T-helper 2 cell treated with Interferon-gamma antibody and Interleukin-4, amounts not matched to agents 5 μg/mL and 100 μg/mL, for 36 hours (primary cell): ENCODE measurements at regions not wholly inside any gene's neighbourhood (a gene's known extent, or its start where the extent isn't known, plus 50 kb on each side); places are given as distances from the start of the nearest gene placed in this dataset.
"Not testable (repeated sequence)": the region's sequence is repeated elsewhere in the genome, so short reads cannot be mapped to it uniquely, and the experiment has no call there.

Experiments
- DNase-seq: peaks from one replicate; pipeline ENCODE4 v3.0.0; 2021; ENCODE audit warnings: low spot score
- H3K27ac Mint-ChIP-seq: one replicate; pipeline ENCODE4 v1.8.0; 2021; ENCODE audit warnings: mild to moderate bottlenecking, mixed read lengths
- H3K27me3 Mint-ChIP-seq: one replicate; pipeline ENCODE4 v1.8.0; 2021; ENCODE audit warnings: low read depth, mixed read lengths
- H3K36me3 Mint-ChIP-seq: one replicate; pipeline ENCODE4 v1.8.0; 2021; ENCODE audit warnings: low read depth, mixed read lengths
- H3K4me1 Mint-ChIP-seq: one replicate; pipeline ENCODE4 v1.8.0; 2021; ENCODE audit warnings: low read depth, mixed read lengths
- H3K4me3 Mint-ChIP-seq: one replicate; pipeline ENCODE4 v1.8.0; 2022; ENCODE audit warnings: mild to moderate bottlenecking, moderate library complexity, mixed read lengths
- H3K9me3 Mint-ChIP-seq: one replicate; pipeline ENCODE4 v1.8.0; 2021; ENCODE audit warnings: mixed read lengths

GRCh38 chr2:16067866-16068551, 127.7 kb downstream of the MYCN start:
- peaks cover 7% of the 10 kb centered on the region for H3K9me3 Mint-ChIP-seq
- no peaks in the 10 kb centered on the region for H3K36me3 Mint-ChIP-seq
- H3K4me3 Mint-ChIP-seq = no peak overlapping the region
- no peak for DNase-seq
- H3K4me1 Mint-ChIP-seq = no peaks in the 10 kb centered on the region
- H3K27me3 Mint-ChIP-seq = no peaks in the 10 kb centered on the region
- H3K27ac Mint-ChIP-seq = no peak overlapping the region

- H3K9me3 Mint-ChIP-seq = peaks cover 11% of the 10 kb centered on the region
Observed at GRCh38 chr2:16067444-16067843, 127.1 kb downstream of the MYCN start.

GRCh38 chr2:16067037-16067406, 126.7 kb downstream of the MYCN start:
- no peak overlapping the region for H3K4me3 Mint-ChIP-seq
- H3K9me3 Mint-ChIP-seq = peaks cover 16% of the 10 kb centered on the region
- no peaks in the 10 kb centered on the region for H3K4me1 Mint-ChIP-seq

More at GRCh38 chr2:16067444-16067843, 127.1 kb downstream of the MYCN start:
- Mint-ChIP-seq H3K27me3 (no peaks in the 10 kb centered on the region), H3K4me1 (no peaks in the 10 kb centered on the region), H3K4me3 (no peak overlapping the region), H3K27ac (no peak overlapping the region), H3K36me3 (no peaks in the 10 kb centered on the region)
- DNase-seq = no peak

GRCh38 chr2:16066261-16067036, 126.1 kb downstream of the MYCN start:
- no peaks in the 10 kb centered on the region for H3K27me3 Mint-ChIP-seq
- H3K36me3 Mint-ChIP-seq = no peaks in the 10 kb centered on the region
- H3K4me3 Mint-ChIP-seq = no peak overlapping the region
- H3K4me1 Mint-ChIP-seq = no peaks in the 10 kb centered on the region
- H3K9me3 Mint-ChIP-seq = peaks cover 18% of the 10 kb centered on the region
- no peak overlapping the region for H3K27ac Mint-ChIP-seq
- DNase-seq = no peak

More at GRCh38 chr2:16067037-16067406, 126.7 kb downstream of the MYCN start:
- Mint-ChIP-seq H3K27me3 (no peaks in the 10 kb centered on the region), H3K27ac (no peak overlapping the region), H3K36me3 (no peaks in the 10 kb centered on the region)
- no peak for DNase-seq

- H3K4me3 Mint-ChIP-seq, H3K36me3 Mint-ChIP-seq, H3K27ac Mint-ChIP-seq, H3K27me3 Mint-ChIP-seq, H3K4me1 Mint-ChIP-seq, DNase-seq: not testable (repeated sequence)
- H3K9me3 Mint-ChIP-seq = peaks cover 18% of the 10 kb centered on the region
Observed at GRCh38 chr2:16065272-16066069, 125.1 kb downstream of the MYCN start.

- Mint-ChIP-seq H3K4me3 (no peak overlapping the region), H3K9me3 (peaks cover 18% of the 10 kb centered on the region), H3K4me1 (no peaks in the 10 kb centered on the region), H3K27ac (no peak overlapping the region), H3K36me3 (no peaks in the 10 kb centered on the region), H3K27me3 (no peaks in the 10 kb centered on the region)
- DNase-seq = no peak
Observed at GRCh38 chr2:16064745-16065144, 124.4 kb downstream of the MYCN start.

GRCh38 chr2:16063955-16064633, 123.7 kb downstream of the MYCN start:
- Mint-ChIP-seq H3K9me3 (peaks cover 18% of the 10 kb centered on the region), H3K4me1 (no peaks in the 10 kb centered on the region), H3K36me3 (no peaks in the 10 kb centered on the region), H3K27me3 (no peaks in the 10 kb centered on the region), H3K4me3 (no peak overlapping the region), H3K27ac (no peak overlapping the region)
- no peak for DNase-seq

- H3K27ac Mint-ChIP-seq = no peak overlapping the region
- no peaks in the 10 kb centered on the region for H3K27me3 Mint-ChIP-seq
- H3K9me3 Mint-ChIP-seq = peaks cover 18% of the 10 kb centered on the region
- DNase-seq = no peak
- no peaks in the 10 kb centered on the region for H3K36me3 Mint-ChIP-seq
- H3K4me3 Mint-ChIP-seq = no peak overlapping the region
- H3K4me1 Mint-ChIP-seq = no peaks in the 10 kb centered on the region
Observed at GRCh38 chr2:16063251-16063850, 123.0 kb downstream of the MYCN start.

GRCh38 chr2:16062471-16063250, 122.3 kb downstream of the MYCN start:
- peaks cover 18% of the 10 kb centered on the region for H3K9me3 Mint-ChIP-seq
- no peak overlapping the region for H3K4me3 Mint-ChIP-seq
- H3K36me3 Mint-ChIP-seq = no peaks in the 10 kb centered on the region

GRCh38 chr2:16061441-16062217, 121.3 kb downstream of the MYCN start:
- no peaks in the 10 kb centered on the region for H3K36me3 Mint-ChIP-seq

More at GRCh38 chr2:16062471-16063250, 122.3 kb downstream of the MYCN start:
- H3K27ac Mint-ChIP-seq = no peak overlapping the region
- no peaks in the 10 kb centered on the region for H3K27me3 Mint-ChIP-seq
- no peaks in the 10 kb centered on the region for H3K4me1 Mint-ChIP-seq
- no peak for DNase-seq

GRCh38 chr2:16060936-16061338, 120.6 kb downstream of the MYCN start:
- no peak for DNase-seq

More at GRCh38 chr2:16061441-16062217, 121.3 kb downstream of the MYCN start:
- peaks cover 18% of the 10 kb centered on the region for H3K9me3 Mint-ChIP-seq
- no peak overlapping the region for H3K27ac Mint-ChIP-seq
- no peak for DNase-seq
- no peaks in the 10 kb centered on the region for H3K4me1 Mint-ChIP-seq
- H3K4me3 Mint-ChIP-seq = no peak overlapping the region
- no peaks in the 10 kb centered on the region for H3K27me3 Mint-ChIP-seq

More at GRCh38 chr2:16060936-16061338, 120.6 kb downstream of the MYCN start:
- H3K4me1 Mint-ChIP-seq = no peaks in the 10 kb centered on the region
- H3K9me3 Mint-ChIP-seq = peaks cover 18% of the 10 kb centered on the region
- H3K27me3 Mint-ChIP-seq = no peaks in the 10 kb centered on the region
- no peaks in the 10 kb centered on the region for H3K36me3 Mint-ChIP-seq
- H3K4me3 Mint-ChIP-seq = no peak overlapping the region
- no peak overlapping the region for H3K27ac Mint-ChIP-seq
